Kidney (tissue), 13 donors: ENCODE measurements at regions not wholly inside any gene's neighbourhood (a gene's known extent, or its start where the extent isn't known, plus 50 kb on each side); places are given as distances from the start of the nearest gene placed in this dataset.

Source experiments
- DNase-seq, 5 donors: peaks; one replicate each; pipeline ENCODE4 v3.0.0-alpha.2; 2013 to 2020
- FAIRE-seq: peaks from 2 replicates; lab custom pipeline; 2012; peaks lifted over from hg19 to GRCh38; lab: Jason Lieb, UNC
- H3K27ac ChIP-seq, 2 donors: one replicate each; pipeline ENCODE4 v1.7.0; 2013; ENCODE audit warnings: low read depth in 2 of 2, low read length in 2 of 2, inconsistent platforms in 1 of 2
- H3K27me3 ChIP-seq: one replicate; pipeline ENCODE4 v1.7.1; 2013; ENCODE audit warnings: low read length, inconsistent platforms; ENCODE audit not compliant: control insufficient read depth, insufficient read depth
- H3K36me3 ChIP-seq, 3 donors: one replicate each; pipeline versions ENCODE4 v1.7.0 to v1.7.1; 2013; ENCODE audit warnings: low read length in 3 of 3, control low read depth in 1 of 3, inconsistent platforms in 1 of 3; ENCODE audit not compliant: insufficient read depth in 3 of 3, control insufficient read depth in 2 of 3
- H3K4me1 ChIP-seq, 3 donors: one replicate each; pipeline versions ENCODE4 v1.7.0 to v1.7.1; 2013; ENCODE audit warnings: low read length in 3 of 3, inconsistent platforms in 1 of 3, low read depth in 1 of 3; ENCODE audit not compliant: control insufficient read depth in 2 of 3, insufficient read depth in 2 of 3
- H3K4me3 ChIP-seq, 3 donors: one replicate each; pipeline versions ENCODE4 v1.7.0 to v1.8.1; 2013; ENCODE audit warnings: low read length in 3 of 3, control low read depth in 1 of 3, inconsistent platforms in 1 of 3
- H3K9ac ChIP-seq, 3 donors: one replicate each; pipeline versions ENCODE4 v1.7.0 to v1.7.1; 2013; ENCODE audit warnings: low read length in 3 of 3, control low read depth in 1 of 3, inconsistent platforms in 1 of 3
- H3K9me3 ChIP-seq, 3 donors: one replicate each; pipeline versions ENCODE4 v1.7.0 to v1.7.1; 2013; ENCODE audit warnings: low read length in 3 of 3, control low read depth in 1 of 3, inconsistent platforms in 1 of 3; ENCODE audit not compliant: control insufficient read depth in 2 of 3, insufficient read depth in 1 of 3
- intact Hi-C: fragments of 100-400 bp; cut with DNase I; formaldehyde crosslinking; loops from one replicate; pipeline ENCODE4 v1.11.1; 2022
- TF ChIP-seq, protein P1 (sequence below): IDR thresholded peaks from 3 replicates; pipeline ENCODE4 v1.5.1; 2012; ENCODE audit warnings: mild to moderate bottlenecking, moderate library complexity, borderline replicate concordance; ENCODE audit not compliant: insufficient read depth; ENCODE audit errors: extremely low read depth
- donor health status: control.
- donor health status: control.
- donor health status: control.
- donor health status: control.
- donor health status: control.
- donor health status: DM: yes; HTN: yes; CAD: no.
- donor health status: Normal renal cell carcinoma (clear cell type).

DNA sequence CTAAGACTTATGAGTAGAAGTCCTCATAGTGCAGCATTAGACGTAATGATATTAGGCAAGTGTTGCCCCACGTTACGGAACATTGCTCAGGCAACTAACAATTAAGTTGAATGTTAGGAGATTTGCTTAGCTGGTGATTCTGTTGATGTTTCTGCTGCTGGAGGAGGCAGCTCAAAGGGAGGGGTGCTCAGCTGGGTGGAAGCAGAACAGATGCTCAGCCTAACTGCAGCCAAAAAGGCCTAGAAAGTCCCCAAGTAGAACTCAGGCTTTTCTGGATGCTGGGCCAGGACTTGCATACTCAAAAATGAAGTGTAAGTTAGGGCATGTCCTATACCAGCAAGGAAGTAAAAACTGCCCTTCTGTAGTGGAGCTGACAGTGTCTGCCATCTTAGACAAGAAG lies 201.4 kb downstream of the ADRA2A start:
- DNase-seq (no peak), FAIRE-seq (no peak)
- Histone ChIP-seq H3K36me3 (no peaks in the 10 kb centered on the region), H3K9me3 (no peaks in the 10 kb centered on the region), H3K27me3 (no peaks in the 10 kb centered on the region), H3K4me1 (no peaks in the 10 kb centered on the region), H3K27ac (no peak overlapping the region), H3K4me3 (no peak overlapping the region), H3K9ac (no peak overlapping the region)
- TF ChIP-seq, protein P1, sequence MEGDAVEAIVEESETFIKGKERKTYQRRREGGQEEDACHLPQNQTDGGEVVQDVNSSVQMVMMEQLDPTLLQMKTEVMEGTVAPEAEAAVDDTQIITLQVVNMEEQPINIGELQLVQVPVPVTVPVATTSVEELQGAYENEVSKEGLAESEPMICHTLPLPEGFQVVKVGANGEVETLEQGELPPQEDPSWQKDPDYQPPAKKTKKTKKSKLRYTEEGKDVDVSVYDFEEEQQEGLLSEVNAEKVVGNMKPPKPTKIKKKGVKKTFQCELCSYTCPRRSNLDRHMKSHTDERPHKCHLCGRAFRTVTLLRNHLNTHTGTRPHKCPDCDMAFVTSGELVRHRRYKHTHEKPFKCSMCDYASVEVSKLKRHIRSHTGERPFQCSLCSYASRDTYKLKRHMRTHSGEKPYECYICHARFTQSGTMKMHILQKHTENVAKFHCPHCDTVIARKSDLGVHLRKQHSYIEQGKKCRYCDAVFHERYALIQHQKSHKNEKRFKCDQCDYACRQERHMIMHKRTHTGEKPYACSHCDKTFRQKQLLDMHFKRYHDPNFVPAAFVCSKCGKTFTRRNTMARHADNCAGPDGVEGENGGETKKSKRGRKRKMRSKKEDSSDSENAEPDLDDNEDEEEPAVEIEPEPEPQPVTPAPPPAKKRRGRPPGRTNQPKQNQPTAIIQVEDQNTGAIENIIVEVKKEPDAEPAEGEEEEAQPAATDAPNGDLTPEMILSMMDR, result no peak
- intact Hi-C loops, result no loop called here

DNA sequence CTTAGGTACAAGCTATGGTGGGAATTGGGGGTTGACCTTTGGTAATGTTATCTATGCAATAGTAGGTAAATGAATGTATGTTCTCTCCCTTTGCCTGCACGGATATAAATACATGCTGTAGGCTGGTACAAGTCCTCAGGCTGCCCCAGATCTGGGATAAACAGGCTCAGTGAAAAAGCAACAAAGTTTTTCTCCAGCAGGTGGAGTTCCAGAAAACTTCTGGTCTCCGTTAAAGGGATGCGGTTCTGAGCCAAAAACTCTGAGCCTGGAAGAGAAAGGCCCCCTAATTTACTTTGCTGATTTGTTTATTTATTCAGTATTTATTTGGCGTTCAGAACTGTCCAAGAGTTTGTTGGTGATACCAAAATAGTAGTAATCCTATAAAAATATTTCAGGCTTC lies 204.7 kb downstream of the ADRA2A start:
- intact Hi-C loops, result no loop called here
- Histone ChIP-seq H3K4me1 (no peaks in the 10 kb centered on the region), H3K4me3 (no peak overlapping the region), H3K36me3 (no peaks in the 10 kb centered on the region), H3K9ac (no peak overlapping the region), H3K27me3 (no peaks in the 10 kb centered on the region), H3K27ac (no peak overlapping the region), H3K9me3 (no peaks in the 10 kb centered on the region)
- TF ChIP-seq, protein P1, result peak; percentile 42
- DNase-seq, result peak in 3 of 5 donors; percentile 14 to 58 (median 32)
- FAIRE-seq, result no peak

DNA sequence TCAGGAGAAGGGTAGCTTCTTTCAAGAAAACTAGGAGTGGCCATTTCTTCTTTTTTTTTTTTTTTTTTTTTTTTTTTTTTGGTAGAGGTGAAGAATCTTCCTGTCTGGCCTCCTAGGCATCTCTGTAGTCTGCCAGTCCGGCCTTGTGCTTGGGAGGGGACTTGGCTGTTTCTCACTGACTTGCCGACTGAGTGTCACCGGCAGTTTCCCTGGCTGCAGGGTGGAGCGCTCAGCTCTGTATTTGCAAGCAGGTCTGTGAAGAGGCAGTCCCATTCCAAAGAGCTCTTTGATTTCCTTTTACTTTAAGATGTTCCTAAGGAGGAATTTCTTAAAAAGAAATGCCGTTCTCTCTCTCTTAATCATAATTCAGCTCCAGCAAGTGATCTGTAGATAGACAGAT lies 212.6 kb downstream of the ADRA2A start:
- intact Hi-C loops, result no loop called here
- no peak for FAIRE-seq
- Histone ChIP-seq H3K4me1 (no peaks in the 10 kb centered on the region), H3K27ac (no peak overlapping the region), H3K27me3 (no peaks in the 10 kb centered on the region), H3K4me3 (no peak overlapping the region), H3K9ac (no peak overlapping the region), H3K36me3 (no peaks in the 10 kb centered on the region), H3K9me3 (no peaks in the 10 kb centered on the region)
- no peak for DNase-seq
- TF ChIP-seq, protein P1, result no peak

DNA sequence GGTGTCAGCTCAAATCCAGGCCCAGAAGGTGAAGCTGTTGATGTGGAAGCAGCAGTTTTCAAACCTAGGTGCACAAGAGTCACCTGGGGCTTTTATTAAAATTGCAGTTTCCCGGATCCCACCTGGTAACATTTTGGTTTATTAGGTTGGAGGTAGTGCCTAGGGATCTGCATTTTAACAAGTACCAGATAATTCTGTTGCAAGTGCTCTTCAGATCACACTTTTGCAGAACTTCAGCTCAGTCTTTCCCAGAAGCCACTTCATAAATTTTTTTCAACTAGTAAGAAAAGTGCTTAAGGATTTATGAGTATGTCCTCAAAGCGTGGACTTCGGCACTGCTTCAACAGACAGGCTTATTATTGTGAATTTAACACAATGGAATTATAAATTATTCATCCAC lies 213.8 kb downstream of the ADRA2A start:
- Histone ChIP-seq H3K9me3 (no peaks in the 10 kb centered on the region), H3K4me1 (no peaks in the 10 kb centered on the region), H3K36me3 (no peaks in the 10 kb centered on the region), H3K27ac (no peak overlapping the region), H3K9ac (no peak overlapping the region), H3K27me3 (no peaks in the 10 kb centered on the region), H3K4me3 (no peak overlapping the region)
- TF ChIP-seq, protein P1, result no peak
- intact Hi-C loops, result no loop called here
- no peak for DNase-seq
- no peak for FAIRE-seq
